ENCODE measurements at regions not wholly inside any gene's neighbourhood (a gene's known extent, or its start where the extent isn't known, plus 50 kb on each side); places are given as distances from the start of the nearest gene placed in this dataset.
A peak's percentile ranks its signal among the peaks of the same experiment; 100 is the strongest.

DNA sequence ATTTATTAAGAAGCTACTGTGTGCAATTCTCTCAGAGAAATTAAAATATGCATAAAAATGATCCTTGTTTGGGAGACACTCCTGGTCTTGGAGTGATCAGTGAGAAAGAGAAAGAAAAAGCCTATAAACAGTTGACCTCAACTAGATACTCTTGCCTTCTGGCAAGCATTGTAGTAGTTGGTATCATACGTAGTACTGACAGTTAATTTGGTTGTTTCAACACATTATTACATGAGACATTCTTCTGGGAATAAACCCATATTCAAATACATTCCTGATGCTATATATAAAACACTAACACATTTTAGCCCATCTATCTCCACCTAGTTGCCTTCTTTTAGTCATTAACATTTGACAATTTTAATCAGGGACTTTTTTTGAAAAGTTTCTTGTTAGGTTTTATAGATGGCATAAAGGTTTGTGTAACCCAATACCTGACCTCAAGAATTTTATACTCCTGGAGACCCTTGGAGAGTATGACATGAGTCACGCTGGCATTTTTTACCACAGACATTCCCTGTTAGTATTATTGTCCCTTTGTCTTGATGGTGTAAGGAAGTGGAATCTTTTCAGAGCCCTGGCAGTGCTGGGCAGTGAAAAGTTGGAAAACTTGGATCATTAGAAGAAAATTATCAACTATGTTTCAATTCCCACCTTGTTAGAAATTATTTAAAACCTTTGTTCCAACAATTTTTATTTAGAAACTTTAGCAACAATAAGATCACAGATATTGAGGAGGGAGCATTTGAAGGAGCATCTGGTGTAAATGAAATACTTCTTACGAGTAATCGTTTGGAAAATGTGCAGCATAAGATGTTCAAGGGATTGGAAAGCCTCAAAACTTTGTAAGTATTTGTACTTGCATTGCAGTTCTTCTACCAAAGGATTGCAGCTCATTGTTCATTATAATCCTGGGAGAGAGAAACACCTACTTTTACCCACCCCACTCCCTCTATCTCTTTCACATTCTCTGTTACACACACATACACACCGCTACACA, 167.1 kb upstream of the PACRGL start:
- Histone ChIP-seq H3K4me3 (ENCODE audit: low read length in 2 of 2) (no peak overlapping the region), H2BK15ac (ENCODE audit: low read length) (no peak overlapping the region), H3K14ac (ENCODE audit: low read length) (no peak overlapping the region), H2AK5ac (ENCODE audit: low read depth, low read length) (no peak overlapping the region), H3K27me3 (ENCODE audit: control insufficient read depth in 3 of 3, insufficient read depth in 3 of 3, low read depth in 1 of 3, low read length in 3 of 3) (no peaks in the 10 kb centered on the region), H3K4me1 (ENCODE audit: control insufficient read depth in 2 of 2, insufficient read depth in 1 of 2, low read depth in 1 of 2, low read length in 2 of 2) (peaks cover 0 to 2% of the 10 kb centered on the region in 2 donors), H3K23ac (ENCODE audit: low read depth, low read length, poor library complexity) (no peak overlapping the region), H2BK120ac (ENCODE audit: low read depth, low read length) (no peak overlapping the region), H4K8ac (ENCODE audit: low read depth, low read length) (no peak overlapping the region), H3K9ac (ENCODE audit: low read depth, low read length, poor library complexity) (no peak overlapping the region), H3K9me3 (replicated peaks in 1 of 2; ENCODE audit: control insufficient read depth in 2 of 2, insufficient read depth in 1 of 2, low read depth in 1 of 2, low read length in 2 of 2) (no peaks in the 10 kb centered on the region), H3K36me3 (replicated peaks in 1 of 2; ENCODE audit: control insufficient read depth in 2 of 2, insufficient read depth in 2 of 2, low read length in 2 of 2) (peaks cover 0 to 92% of the 10 kb centered on the region in 2 donors), H3K79me1 (ENCODE audit: low read depth, low read length) (no peaks in the 10 kb centered on the region), H3K4me2 (ENCODE audit: insufficient read depth, low read length, poor library complexity, severe bottlenecking) (no peak overlapping the region), H3K18ac (ENCODE audit: low read length) (no peak overlapping the region), H2BK5ac (ENCODE audit: low read length) (no peak overlapping the region), H2AFZ (ENCODE audit: low read length) (no peak overlapping the region), H2BK12ac (ENCODE audit: low read length) (no peak overlapping the region), H4K91ac (ENCODE audit: low read depth, low read length, poor library complexity) (no peak overlapping the region), H3K27ac (replicated peaks; ENCODE audit: low read length) (no peak overlapping the region), H3K4ac (ENCODE audit: low read length) (no peak overlapping the region)
- WGBS, 2 donors (ENCODE audit: extremely low coverage in 2 of 2, insufficient read length in 2 of 2, insufficient replicate concordance in 1 of 2), result no CpG with 5 or more reads among the region's 5 CpGs
- no peak for DNase-seq (ENCODE audit: low spot score)

DNA sequence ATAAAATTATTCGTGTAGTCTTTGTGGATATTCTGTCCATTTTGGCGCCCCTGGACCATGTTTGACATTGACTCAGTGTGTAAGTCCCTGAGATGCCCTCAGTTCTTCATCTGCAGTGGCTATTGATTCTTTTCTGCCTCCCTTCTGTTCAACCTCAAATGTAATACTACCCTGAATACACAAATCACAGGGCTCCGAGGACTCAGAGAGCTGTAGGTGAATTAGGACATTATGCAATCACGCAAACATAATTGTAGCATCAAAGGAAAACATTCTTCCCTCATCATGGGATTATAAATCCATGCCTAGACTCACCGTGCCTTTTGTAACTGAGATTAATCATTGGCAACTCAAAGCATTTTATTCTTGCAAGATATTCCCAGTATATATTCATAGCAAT, 161.4 kb upstream of the PACRGL start:
- WGBS, 2 donors (ENCODE audit: extremely low coverage in 2 of 2, insufficient read length in 2 of 2, insufficient replicate concordance in 1 of 2), result no CpG with 5 or more reads among the region's 5 CpGs
- Histone ChIP-seq H3K14ac (ENCODE audit: low read length) (no peak overlapping the region), H3K79me1 (ENCODE audit: low read depth, low read length) (no peaks in the 10 kb centered on the region), H3K4me1 (ENCODE audit: control insufficient read depth in 2 of 2, insufficient read depth in 1 of 2, low read depth in 1 of 2, low read length in 2 of 2) (no peaks in the 10 kb centered on the region), H3K4me3 (ENCODE audit: low read length in 2 of 2) (no peak overlapping the region), H4K8ac (ENCODE audit: low read depth, low read length) (no peak overlapping the region), H3K9ac (ENCODE audit: low read depth, low read length, poor library complexity) (no peak overlapping the region), H3K27ac (replicated peaks; ENCODE audit: low read length) (no peak overlapping the region), H3K4ac (ENCODE audit: low read length) (no peak overlapping the region), H3K36me3 (replicated peaks in 1 of 2; ENCODE audit: control insufficient read depth in 2 of 2, insufficient read depth in 2 of 2, low read length in 2 of 2) (peaks cover 0 to 92% of the 10 kb centered on the region in 2 donors), H2AK5ac (ENCODE audit: low read depth, low read length) (no peak overlapping the region), H3K9me3 (replicated peaks in 1 of 2; ENCODE audit: control insufficient read depth in 2 of 2, insufficient read depth in 1 of 2, low read depth in 1 of 2, low read length in 2 of 2) (no peaks in the 10 kb centered on the region), H2BK12ac (ENCODE audit: low read length) (no peak overlapping the region), H4K91ac (ENCODE audit: low read depth, low read length, poor library complexity) (no peak overlapping the region), H3K23ac (ENCODE audit: low read depth, low read length, poor library complexity) (no peak overlapping the region), H3K18ac (ENCODE audit: low read length) (no peak overlapping the region), H2AFZ (ENCODE audit: low read length) (no peak overlapping the region), H2BK120ac (ENCODE audit: low read depth, low read length) (no peak overlapping the region), H3K4me2 (ENCODE audit: insufficient read depth, low read length, poor library complexity, severe bottlenecking) (no peak overlapping the region), H3K27me3 (ENCODE audit: control insufficient read depth in 3 of 3, insufficient read depth in 3 of 3, low read depth in 1 of 3, low read length in 3 of 3) (no peaks in the 10 kb centered on the region), H2BK5ac (ENCODE audit: low read length) (no peak overlapping the region), H2BK15ac (ENCODE audit: low read length) (no peak overlapping the region)
- DNase-seq (ENCODE audit: low spot score), result no peak

DNA sequence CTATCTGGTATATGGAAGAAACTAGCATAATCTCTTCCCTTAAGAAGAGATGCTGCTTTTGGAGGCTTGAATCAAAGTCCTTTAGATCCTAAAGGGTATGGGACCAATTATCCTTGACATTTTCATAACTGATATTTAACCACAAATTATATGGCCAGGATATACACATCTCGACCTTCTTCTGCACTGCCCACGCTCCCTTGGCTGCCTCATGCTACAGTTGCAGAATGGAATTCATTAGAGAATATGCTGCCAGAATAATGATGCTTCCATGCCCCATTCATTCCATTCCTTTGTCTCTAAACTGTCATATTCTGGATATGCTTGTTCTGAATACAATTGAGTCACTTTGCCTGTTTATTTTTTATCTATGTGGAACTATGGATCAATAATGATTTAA, 157.1 kb upstream of the PACRGL start:
- Histone ChIP-seq H3K27ac (replicated peaks; ENCODE audit: low read length) (no peak overlapping the region), H2BK15ac (ENCODE audit: low read length) (no peak overlapping the region), H2AFZ (ENCODE audit: low read length) (no peak overlapping the region), H3K4me1 (ENCODE audit: control insufficient read depth in 2 of 2, insufficient read depth in 1 of 2, low read depth in 1 of 2, low read length in 2 of 2) (no peaks in the 10 kb centered on the region), H3K79me1 (ENCODE audit: low read depth, low read length) (no peaks in the 10 kb centered on the region), H3K14ac (ENCODE audit: low read length) (no peak overlapping the region), H2AK5ac (ENCODE audit: low read depth, low read length) (no peak overlapping the region), H3K9me3 (replicated peaks in 1 of 2; ENCODE audit: control insufficient read depth in 2 of 2, insufficient read depth in 1 of 2, low read depth in 1 of 2, low read length in 2 of 2) (no peaks in the 10 kb centered on the region), H4K8ac (ENCODE audit: low read depth, low read length) (no peak overlapping the region), H2BK120ac (ENCODE audit: low read depth, low read length) (no peak overlapping the region), H3K4me3 (ENCODE audit: low read length in 2 of 2) (no peak overlapping the region), H3K4me2 (ENCODE audit: insufficient read depth, low read length, poor library complexity, severe bottlenecking) (no peak overlapping the region), H3K27me3 (ENCODE audit: control insufficient read depth in 3 of 3, insufficient read depth in 3 of 3, low read depth in 1 of 3, low read length in 3 of 3) (no peaks in the 10 kb centered on the region), H3K4ac (ENCODE audit: low read length) (no peak overlapping the region), H3K18ac (ENCODE audit: low read length) (no peak overlapping the region), H3K23ac (ENCODE audit: low read depth, low read length, poor library complexity) (no peak overlapping the region), H4K91ac (ENCODE audit: low read depth, low read length, poor library complexity) (no peak overlapping the region), H2BK12ac (ENCODE audit: low read length) (no peak overlapping the region), H3K36me3 (replicated peaks in 1 of 2; ENCODE audit: control insufficient read depth in 2 of 2, insufficient read depth in 2 of 2, low read length in 2 of 2) (peaks cover 0 to 87% of the 10 kb centered on the region in 2 donors), H3K9ac (ENCODE audit: low read depth, low read length, poor library complexity) (no peak overlapping the region), H2BK5ac (ENCODE audit: low read length) (no peak overlapping the region)
- DNase-seq (ENCODE audit: low spot score), result no peak
- WGBS, 2 donors (ENCODE audit: extremely low coverage in 2 of 2, insufficient read length in 2 of 2, insufficient replicate concordance in 1 of 2), result no CpG with 5 or more reads among the region's 2 CpGs

DNA sequence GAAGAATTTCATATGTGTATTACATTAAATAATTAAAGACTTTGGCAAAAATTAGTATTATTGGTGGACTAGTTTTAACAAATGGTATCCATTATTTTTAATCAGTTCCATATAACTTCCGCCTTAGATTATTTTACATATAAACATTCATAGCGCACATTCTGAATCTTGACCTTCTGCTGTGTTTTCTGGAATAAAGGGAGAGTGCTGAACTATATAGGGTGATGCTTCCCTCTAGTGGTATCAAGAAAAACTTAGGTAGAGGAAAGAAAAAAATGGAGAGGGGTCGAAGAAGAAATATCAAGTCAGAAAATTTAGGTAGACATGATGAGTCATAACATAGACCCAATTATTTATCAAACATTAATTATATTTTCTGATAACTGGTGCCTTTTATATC, 155.6 kb upstream of the PACRGL start:
- Histone ChIP-seq H2AK5ac (ENCODE audit: low read depth, low read length) (no peak overlapping the region), H3K4me1 (ENCODE audit: control insufficient read depth in 2 of 2, insufficient read depth in 1 of 2, low read depth in 1 of 2, low read length in 2 of 2) (no peaks in the 10 kb centered on the region), H3K79me1 (ENCODE audit: low read depth, low read length) (no peaks in the 10 kb centered on the region), H2AFZ (ENCODE audit: low read length) (no peak overlapping the region), H4K8ac (ENCODE audit: low read depth, low read length) (no peak overlapping the region), H3K36me3 (replicated peaks in 1 of 2; ENCODE audit: control insufficient read depth in 2 of 2, insufficient read depth in 2 of 2, low read length in 2 of 2) (peaks cover 0 to 87% of the 10 kb centered on the region in 2 donors), H3K27me3 (ENCODE audit: control insufficient read depth in 3 of 3, insufficient read depth in 3 of 3, low read depth in 1 of 3, low read length in 3 of 3) (no peaks in the 10 kb centered on the region), H3K4me3 (ENCODE audit: low read length in 2 of 2) (no peak overlapping the region), H3K4me2 (ENCODE audit: insufficient read depth, low read length, poor library complexity, severe bottlenecking) (no peak overlapping the region), H3K18ac (ENCODE audit: low read length) (no peak overlapping the region), H4K91ac (ENCODE audit: low read depth, low read length, poor library complexity) (no peak overlapping the region), H3K23ac (ENCODE audit: low read depth, low read length, poor library complexity) (no peak overlapping the region), H3K4ac (ENCODE audit: low read length) (no peak overlapping the region), H3K9ac (ENCODE audit: low read depth, low read length, poor library complexity) (no peak overlapping the region), H2BK12ac (ENCODE audit: low read length) (no peak overlapping the region), H3K27ac (replicated peaks; ENCODE audit: low read length) (no peak overlapping the region), H2BK120ac (ENCODE audit: low read depth, low read length) (no peak overlapping the region), H2BK15ac (ENCODE audit: low read length) (no peak overlapping the region), H3K9me3 (replicated peaks in 1 of 2; ENCODE audit: control insufficient read depth in 2 of 2, insufficient read depth in 1 of 2, low read depth in 1 of 2, low read length in 2 of 2) (no peaks in the 10 kb centered on the region), H3K14ac (ENCODE audit: low read length) (no peak overlapping the region), H2BK5ac (ENCODE audit: low read length) (no peak overlapping the region)
- WGBS, 2 donors (ENCODE audit: extremely low coverage in 2 of 2, insufficient read length in 2 of 2, insufficient replicate concordance in 1 of 2), result no CpG with 5 or more reads among the region's 3 CpGs
- DNase-seq (ENCODE audit: low spot score), result peak; percentile 26

Measured in neuronal stem cell (in vitro differentiated cells).